Parathyroid adenoma (tissue), 2 donors: ENCODE measurements at regions not wholly inside any gene's neighbourhood (a gene's known extent, or its start where the extent isn't known, plus 50 kb on each side); places are given as distances from the start of the nearest gene placed in this dataset.

Experiments
- H2AFZ ChIP-seq: fragments of 300-600 bp; sonication (generic); one replicate; pipeline ENCODE4 v1.7.0; 2017; ENCODE audit warnings: antibody characterized with exemption, mild to moderate bottlenecking
- H3K27ac ChIP-seq: fragments of 300-600 bp; sonication (generic); one replicate; pipeline ENCODE4 v1.7.0; 2017
- H3K27me3 ChIP-seq: fragments of 300-600 bp; sonication (generic); one replicate; pipeline ENCODE4 v1.7.0; 2017; ENCODE audit warnings: low read length; ENCODE audit not compliant: control insufficient read depth, insufficient read depth
- H3K36me3 ChIP-seq: fragments of 300-600 bp; sonication (generic); one replicate; pipeline ENCODE4 v1.7.0; 2017; ENCODE audit warnings: low read length; ENCODE audit not compliant: control insufficient read depth, insufficient read depth
- H3K4me1 ChIP-seq: fragments of 300-600 bp; sonication (generic); one replicate; pipeline ENCODE4 v1.7.0; 2017; ENCODE audit warnings: control low read depth
- H3K4me2 ChIP-seq: fragments of 300-600 bp; sonication (generic); one replicate; pipeline ENCODE4 v1.7.0; 2017; ENCODE audit warnings: low read length
- H3K4me3 ChIP-seq: fragments of 300-600 bp; sonication (generic); one replicate; pipeline ENCODE4 v1.7.0; 2017; ENCODE audit warnings: low read depth, low read length
- H3K79me2 ChIP-seq: fragments of 300-600 bp; sonication (generic); one replicate; pipeline ENCODE4 v1.7.0; 2017; ENCODE audit warnings: control low read depth
- H3K9ac ChIP-seq: fragments of 300-600 bp; sonication (generic); one replicate; pipeline ENCODE4 v1.7.0; 2017; ENCODE audit warnings: mild to moderate bottlenecking
- H3K9me3 ChIP-seq: fragments of 300-600 bp; sonication (generic); one replicate; pipeline ENCODE4 v1.7.0; 2017; ENCODE audit warnings: low read length; ENCODE audit not compliant: control insufficient read depth
- TF ChIP-seq, protein P1 (sequence below): fragments of 300-600 bp; sonication (generic); IDR thresholded peaks from one replicate; pipeline ENCODE4 v1.7.0; 2017; ENCODE audit warnings: antibody characterized with exemption, mild to moderate bottlenecking
- donor health status: primary hyperparathyroidism.

DNA sequence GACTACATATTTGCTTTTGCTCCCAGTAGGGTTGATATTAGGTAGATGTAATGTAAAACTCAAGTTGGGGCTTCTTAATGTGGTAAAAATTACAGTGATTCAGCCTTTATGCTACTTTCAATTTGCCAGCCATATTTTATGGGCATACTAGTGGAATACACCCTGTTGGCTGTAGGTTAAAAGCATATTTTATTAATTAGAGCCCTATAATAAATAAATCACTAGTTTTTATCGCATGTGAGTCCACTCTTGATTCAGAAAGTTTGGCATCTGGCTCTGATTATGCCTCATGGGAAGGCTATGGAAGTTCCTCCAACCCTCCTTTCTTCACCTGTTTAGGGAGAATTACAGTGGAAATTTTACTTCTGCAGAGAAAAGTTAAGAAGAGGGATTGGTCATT, 390.9 kb downstream of the GATA3 start:
- Histone ChIP-seq H3K79me2 (no peaks in the 10 kb centered on the region), H3K9me3 (no peaks in the 10 kb centered on the region), H2AFZ (no peak overlapping the region), H3K4me3 (no peak overlapping the region), H3K27me3 (peaks cover 2% of the 10 kb centered on the region), H3K9ac (no peak overlapping the region), H3K27ac (no peak overlapping the region), H3K4me2 (no peak overlapping the region), H3K4me1 (no peaks in the 10 kb centered on the region), H3K36me3 (no peaks in the 10 kb centered on the region)
- TF ChIP-seq, protein P1, sequence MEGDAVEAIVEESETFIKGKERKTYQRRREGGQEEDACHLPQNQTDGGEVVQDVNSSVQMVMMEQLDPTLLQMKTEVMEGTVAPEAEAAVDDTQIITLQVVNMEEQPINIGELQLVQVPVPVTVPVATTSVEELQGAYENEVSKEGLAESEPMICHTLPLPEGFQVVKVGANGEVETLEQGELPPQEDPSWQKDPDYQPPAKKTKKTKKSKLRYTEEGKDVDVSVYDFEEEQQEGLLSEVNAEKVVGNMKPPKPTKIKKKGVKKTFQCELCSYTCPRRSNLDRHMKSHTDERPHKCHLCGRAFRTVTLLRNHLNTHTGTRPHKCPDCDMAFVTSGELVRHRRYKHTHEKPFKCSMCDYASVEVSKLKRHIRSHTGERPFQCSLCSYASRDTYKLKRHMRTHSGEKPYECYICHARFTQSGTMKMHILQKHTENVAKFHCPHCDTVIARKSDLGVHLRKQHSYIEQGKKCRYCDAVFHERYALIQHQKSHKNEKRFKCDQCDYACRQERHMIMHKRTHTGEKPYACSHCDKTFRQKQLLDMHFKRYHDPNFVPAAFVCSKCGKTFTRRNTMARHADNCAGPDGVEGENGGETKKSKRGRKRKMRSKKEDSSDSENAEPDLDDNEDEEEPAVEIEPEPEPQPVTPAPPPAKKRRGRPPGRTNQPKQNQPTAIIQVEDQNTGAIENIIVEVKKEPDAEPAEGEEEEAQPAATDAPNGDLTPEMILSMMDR: no peak

DNA sequence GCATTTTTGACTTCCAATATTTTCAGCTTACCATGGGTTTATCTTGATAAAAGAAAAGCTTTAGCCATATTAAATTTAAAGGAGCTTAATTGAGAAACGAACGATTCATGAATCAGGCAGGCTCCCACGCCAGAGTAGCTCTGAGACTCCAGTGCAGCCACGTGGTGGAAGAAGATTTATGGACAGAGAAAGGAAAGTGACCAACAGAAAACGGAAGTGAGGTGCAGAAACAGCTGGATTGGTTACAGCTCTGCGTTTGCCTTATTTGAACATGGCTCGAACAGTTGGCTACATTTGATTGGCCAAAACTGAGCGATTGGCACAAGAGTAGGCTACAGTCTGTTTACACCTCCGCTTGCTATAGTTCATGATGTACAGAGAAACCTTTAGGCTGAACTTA, 395.4 kb downstream of the GATA3 start:
- no peak overlapping the region for H3K4me2 ChIP-seq
- no peaks in the 10 kb centered on the region for H3K36me3 ChIP-seq
- H3K9ac ChIP-seq: no peak overlapping the region
- no peaks in the 10 kb centered on the region for H3K27me3 ChIP-seq
- H3K4me1 ChIP-seq: no peaks in the 10 kb centered on the region
- H3K79me2 ChIP-seq: no peaks in the 10 kb centered on the region
- no peak overlapping the region for H3K27ac ChIP-seq
- H2AFZ ChIP-seq: no peak overlapping the region
- TF ChIP-seq, protein P1: no peak
- H3K9me3 ChIP-seq: no peaks in the 10 kb centered on the region
- H3K4me3 ChIP-seq: no peak overlapping the region

DNA sequence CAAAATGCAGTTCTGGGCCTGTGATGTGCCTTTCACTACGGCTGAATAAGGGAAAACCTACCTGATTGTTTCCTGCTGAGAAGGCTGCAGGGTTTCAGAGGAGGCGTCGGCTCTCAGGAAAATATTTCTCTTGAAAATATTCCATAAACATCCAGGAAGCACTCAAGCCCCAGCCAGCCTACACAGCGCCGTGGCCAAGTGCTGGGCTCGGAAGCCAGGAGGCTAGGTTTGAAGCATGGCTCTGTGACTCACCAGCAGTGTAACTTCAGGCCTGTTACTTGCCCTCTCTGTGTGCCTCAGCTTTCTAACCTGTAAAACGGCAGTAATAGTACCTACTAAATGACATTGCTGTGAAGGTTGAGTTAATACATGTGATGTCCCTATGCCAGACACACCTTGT, 399.1 kb downstream of the GATA3 start:
- no peaks in the 10 kb centered on the region for H3K36me3 ChIP-seq
- no peak overlapping the region for H3K4me2 ChIP-seq
- H3K9ac ChIP-seq: no peak overlapping the region
- no peak overlapping the region for H3K27ac ChIP-seq
- no peaks in the 10 kb centered on the region for H3K4me1 ChIP-seq
- H3K27me3 ChIP-seq: no peaks in the 10 kb centered on the region
- no peak overlapping the region for H3K4me3 ChIP-seq
- no peaks in the 10 kb centered on the region for H3K79me2 ChIP-seq
- H2AFZ ChIP-seq: no peak overlapping the region
- H3K9me3 ChIP-seq: no peaks in the 10 kb centered on the region
- TF ChIP-seq, protein P1: no peak

DNA sequence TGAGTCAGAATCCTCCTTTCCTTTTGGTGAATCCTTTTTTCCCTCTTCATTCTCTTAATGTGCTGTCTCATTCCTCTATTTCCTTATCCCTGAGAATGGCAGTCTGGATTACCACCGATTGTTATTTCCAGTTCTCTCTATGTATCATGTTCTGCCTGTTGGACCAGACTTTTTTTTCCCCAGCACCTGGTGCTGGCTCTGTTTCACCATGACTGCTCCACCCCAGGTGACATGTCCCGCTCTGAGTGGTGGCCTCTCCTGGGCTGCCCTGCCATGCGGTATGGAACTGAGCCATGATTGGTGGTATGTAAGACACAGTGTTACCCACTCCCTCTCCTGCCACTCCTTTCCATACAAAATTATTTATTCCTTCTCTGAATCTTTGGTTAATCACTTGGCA, 399.9 kb downstream of the GATA3 start:
- H3K27me3 ChIP-seq: no peaks in the 10 kb centered on the region
- no peaks in the 10 kb centered on the region for H3K79me2 ChIP-seq
- H3K27ac ChIP-seq: no peak overlapping the region
- no peaks in the 10 kb centered on the region for H3K9me3 ChIP-seq
- H3K9ac ChIP-seq: no peak overlapping the region
- H3K4me3 ChIP-seq: no peak overlapping the region
- H3K4me1 ChIP-seq: no peaks in the 10 kb centered on the region
- H3K36me3 ChIP-seq: no peaks in the 10 kb centered on the region
- TF ChIP-seq, protein P1: no peak
- H3K4me2 ChIP-seq: no peak overlapping the region
- no peak overlapping the region for H2AFZ ChIP-seq

DNA sequence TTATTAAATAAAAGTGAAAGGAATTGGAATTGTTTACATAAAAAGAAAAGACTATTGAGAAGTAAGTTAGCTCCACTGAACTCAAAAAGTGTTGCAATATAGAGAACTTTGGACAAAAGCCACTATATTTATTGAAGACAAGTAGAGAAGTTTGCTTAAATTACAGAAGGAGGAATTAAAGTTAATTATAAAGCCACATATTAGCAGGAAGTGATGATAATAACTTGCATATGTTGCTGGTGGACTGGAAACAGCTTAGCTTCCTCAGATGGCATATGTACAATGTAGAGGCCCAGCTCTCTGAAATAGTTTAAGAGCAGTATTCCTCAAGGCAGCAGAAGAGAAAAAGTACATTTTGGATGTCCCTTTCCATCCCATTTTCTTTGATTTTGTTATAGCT, 400.7 kb downstream of the GATA3 start:
- H3K4me1 ChIP-seq: no peaks in the 10 kb centered on the region
- no peaks in the 10 kb centered on the region for H3K27me3 ChIP-seq
- no peak overlapping the region for H3K9ac ChIP-seq

More for the DNA sequence above, 400.7 kb downstream of the GATA3 start:
- Histone ChIP-seq H3K79me2 (no peaks in the 10 kb centered on the region), H3K9me3 (no peaks in the 10 kb centered on the region), H3K4me3 (no peak overlapping the region), H3K27ac (no peak overlapping the region), H3K36me3 (no peaks in the 10 kb centered on the region), H3K4me2 (no peak overlapping the region), H2AFZ (no peak overlapping the region)
- TF ChIP-seq, protein P1: no peak
